OCI-LY3 (cell line): ENCODE measurements at regions not wholly inside any gene's neighbourhood (a gene's known extent, or its start where the extent isn't known, plus 50 kb on each side); places are given as distances from the start of the nearest gene placed in this dataset.

Experiments used
- H2AFZ ChIP-seq: fragments of 200-600, 300-600 bp; shearing (Covaris generic); 2 replicates; pipeline ENCODE4 v1.6.0; 2014; ENCODE audit warnings: antibody characterized with exemption, low read depth, low read length
- H3K27ac ChIP-seq: fragments of 200-600, 300-600 bp; sonication (generic); 2 replicates; pipeline ENCODE4 v1.5.1; 2014; ENCODE audit warnings: mild to moderate bottlenecking, low read length, moderate library complexity, mixed read lengths
- H3K27me3 ChIP-seq: fragments of 200-600, 300-600 bp; sonication (generic); 2 replicates; pipeline ENCODE4 v1.6.1; 2014; ENCODE audit warnings: low read depth, low read length, mixed read lengths
- H3K36me3 ChIP-seq: fragments of 200-600, 300-600 bp; sonication (generic); replicated peaks from 2 replicates; pipeline ENCODE3; 2014; ENCODE audit warnings: low read depth, low read length, mixed read lengths
- H3K4me1 ChIP-seq: fragments of 300-600, 200-600 bp; sonication (generic); 2 replicates; pipeline ENCODE4 v1.6.1; 2014; ENCODE audit warnings: low read length, mixed read lengths
- H3K4me2 ChIP-seq: fragments of 200-600, 300-600 bp; sonication (generic); 2 replicates; pipeline ENCODE4 v1.6.1; 2014; ENCODE audit warnings: low read length, mixed read lengths
- H3K4me3 ChIP-seq: fragments of 300-600, 200-600 bp; sonication (generic); 2 replicates; pipeline ENCODE4 v1.5.1; 2014; ENCODE audit warnings: antibody characterized with exemption, mild to moderate bottlenecking, low read length, moderate library complexity
- H3K79me2 ChIP-seq: fragments of 300-600, 200-600 bp; shearing (Covaris generic); 2 replicates; pipeline ENCODE4 v1.6.1; 2014; ENCODE audit warnings: mild to moderate bottlenecking, low read length, mixed read lengths
- H3K9ac ChIP-seq: fragments of 300-600, 200-600 bp; shearing (Covaris generic); 2 replicates; pipeline ENCODE4 v1.6.0; 2014; ENCODE audit warnings: mild to moderate bottlenecking, low read length, moderate library complexity
- H3K9me3 ChIP-seq: fragments of 200-600, 300-600 bp; shearing (Covaris generic); 2 replicates; pipeline ENCODE4 v1.6.1; 2014; ENCODE audit warnings: low read length, mixed read lengths; ENCODE audit not compliant: insufficient read depth
- H4K20me1 ChIP-seq: fragments of 200-600, 300-600 bp; sonication (generic); 2 replicates; pipeline ENCODE4 v1.6.1; 2016; ENCODE audit warnings: low read length, mixed read lengths; ENCODE audit not compliant: insufficient read depth
- EZH2phosphoT487 ChIP-seq: fragments of 200-600 bp; shearing (Covaris generic); IDR thresholded peaks from 2 replicates; pipeline ENCODE4 v1.6.1; 2018; ENCODE audit warnings: antibody characterized with exemption, mixed run types, low read depth
- TF ChIP-seq, protein P1 (sequence below): fragments of 200-600, 300-600 bp; sonication (generic); IDR thresholded peaks from 2 replicates; pipeline ENCODE4 v1.5.1; 2014; ENCODE audit warnings: antibody characterized with exemption, low read length, low read depth

DNA sequence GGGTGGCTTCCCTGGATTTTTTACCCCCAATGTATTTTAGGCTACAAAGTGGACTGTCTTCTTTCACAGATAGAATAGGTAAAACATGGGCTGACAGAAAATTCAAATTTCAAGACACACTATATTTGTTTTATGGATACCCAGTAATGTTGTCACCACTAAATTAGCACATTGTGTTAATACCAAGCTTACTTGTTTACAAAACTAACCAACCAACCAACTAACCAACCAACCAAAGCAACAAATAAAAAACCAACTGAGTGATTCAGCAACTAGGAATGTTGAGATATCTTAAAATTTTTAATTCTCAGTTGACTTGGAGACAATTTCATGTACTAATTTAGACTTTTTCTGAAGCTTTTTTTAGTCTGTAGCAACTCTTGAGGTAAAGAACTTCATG lies 69.3 kb upstream of the CTSC start:
- no peak overlapping the region for H3K27ac ChIP-seq
- H3K4me2 ChIP-seq, result no peak overlapping the region
- H3K27me3 ChIP-seq, result no peaks in the 10 kb centered on the region
- no peak for TF ChIP-seq EZH2phosphoT487
- TF ChIP-seq, protein P1, sequence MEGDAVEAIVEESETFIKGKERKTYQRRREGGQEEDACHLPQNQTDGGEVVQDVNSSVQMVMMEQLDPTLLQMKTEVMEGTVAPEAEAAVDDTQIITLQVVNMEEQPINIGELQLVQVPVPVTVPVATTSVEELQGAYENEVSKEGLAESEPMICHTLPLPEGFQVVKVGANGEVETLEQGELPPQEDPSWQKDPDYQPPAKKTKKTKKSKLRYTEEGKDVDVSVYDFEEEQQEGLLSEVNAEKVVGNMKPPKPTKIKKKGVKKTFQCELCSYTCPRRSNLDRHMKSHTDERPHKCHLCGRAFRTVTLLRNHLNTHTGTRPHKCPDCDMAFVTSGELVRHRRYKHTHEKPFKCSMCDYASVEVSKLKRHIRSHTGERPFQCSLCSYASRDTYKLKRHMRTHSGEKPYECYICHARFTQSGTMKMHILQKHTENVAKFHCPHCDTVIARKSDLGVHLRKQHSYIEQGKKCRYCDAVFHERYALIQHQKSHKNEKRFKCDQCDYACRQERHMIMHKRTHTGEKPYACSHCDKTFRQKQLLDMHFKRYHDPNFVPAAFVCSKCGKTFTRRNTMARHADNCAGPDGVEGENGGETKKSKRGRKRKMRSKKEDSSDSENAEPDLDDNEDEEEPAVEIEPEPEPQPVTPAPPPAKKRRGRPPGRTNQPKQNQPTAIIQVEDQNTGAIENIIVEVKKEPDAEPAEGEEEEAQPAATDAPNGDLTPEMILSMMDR, result no peak
- no peak overlapping the region for H3K9ac ChIP-seq
- H3K4me1 ChIP-seq, result 0 out of 2 replicates have a peak, but pooled peaks cover 3% of the 10 kb centered on the region
- H3K79me2 ChIP-seq, result no peaks in the 10 kb centered on the region
- no peak overlapping the region for H2AFZ ChIP-seq
- no peaks in the 10 kb centered on the region for H3K36me3 ChIP-seq
- no peaks in the 10 kb centered on the region for H4K20me1 ChIP-seq
- no peaks in the 10 kb centered on the region for H3K9me3 ChIP-seq
- H3K4me3 ChIP-seq, result no peak overlapping the region

DNA sequence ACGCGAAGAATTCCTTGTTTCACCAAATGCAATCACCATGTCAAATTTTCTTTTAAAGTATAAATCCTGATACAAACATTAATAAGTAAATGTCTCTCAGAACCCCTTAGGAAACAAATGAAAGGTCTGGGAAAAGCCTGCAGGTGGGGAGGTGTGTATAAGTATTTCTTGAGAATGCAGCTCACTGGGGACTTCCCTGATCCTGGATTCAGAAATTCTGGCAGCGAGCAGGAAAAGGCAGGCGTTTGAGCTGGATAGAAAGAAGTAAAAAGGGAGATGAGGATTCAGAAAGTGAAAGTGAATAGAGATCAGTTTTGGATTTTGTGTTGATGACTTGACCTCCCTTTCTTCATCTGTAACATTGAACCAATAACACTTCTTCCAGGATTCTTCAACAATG lies 68.3 kb upstream of the CTSC start:
- no peak overlapping the region for H2AFZ ChIP-seq
- TF ChIP-seq, protein P1, result no peak
- H3K4me2 ChIP-seq, result no peak overlapping the region
- no peak overlapping the region for H3K9ac ChIP-seq
- no peaks in the 10 kb centered on the region for H3K36me3 ChIP-seq
- no peak overlapping the region for H3K4me3 ChIP-seq
- H3K27me3 ChIP-seq, result no peaks in the 10 kb centered on the region
- no peaks in the 10 kb centered on the region for H4K20me1 ChIP-seq
- 0 out of 2 replicates have a peak, but pooled peaks cover 3% of the 10 kb centered on the region for H3K4me1 ChIP-seq
- H3K79me2 ChIP-seq, result no peaks in the 10 kb centered on the region
- H3K9me3 ChIP-seq, result no peaks in the 10 kb centered on the region
- H3K27ac ChIP-seq, result no peak overlapping the region

DNA sequence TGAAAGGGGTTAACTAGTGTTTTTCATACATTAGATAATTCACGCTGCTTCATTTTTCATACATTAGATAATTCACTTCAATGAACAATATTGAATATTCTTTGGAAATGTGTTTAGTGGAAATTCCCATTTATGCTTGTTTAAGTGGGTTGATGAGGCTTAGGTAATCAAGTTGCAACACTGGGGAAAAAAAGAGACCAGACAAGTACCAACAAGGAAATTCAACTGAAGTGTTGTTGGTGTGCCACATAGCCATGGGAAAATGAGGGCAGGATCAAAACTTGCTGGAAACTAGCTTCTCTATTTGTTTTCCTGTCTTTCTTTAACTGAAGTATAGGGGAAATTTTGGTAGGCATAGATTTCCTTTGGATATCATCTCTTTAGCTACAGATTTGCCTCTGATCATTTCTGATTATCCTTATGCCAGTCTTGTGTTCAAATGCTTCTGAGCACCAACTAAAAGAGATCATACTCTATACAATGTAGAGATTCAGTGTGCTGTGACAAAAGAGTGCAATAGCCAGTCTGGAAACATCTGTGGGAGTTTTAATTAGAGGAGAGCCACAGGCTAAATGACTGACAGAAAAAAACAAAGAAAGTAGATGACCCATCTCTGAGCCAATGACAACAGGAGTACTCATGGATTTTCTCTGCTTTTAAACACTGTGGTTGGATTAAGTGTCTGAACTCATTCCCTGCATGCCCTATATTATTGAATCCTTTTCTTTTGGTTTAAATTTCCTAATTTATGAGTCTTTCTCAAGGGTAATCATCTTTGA lies 67.6 kb upstream of the CTSC start:
- H3K4me2 ChIP-seq, result no peak overlapping the region

DNA sequence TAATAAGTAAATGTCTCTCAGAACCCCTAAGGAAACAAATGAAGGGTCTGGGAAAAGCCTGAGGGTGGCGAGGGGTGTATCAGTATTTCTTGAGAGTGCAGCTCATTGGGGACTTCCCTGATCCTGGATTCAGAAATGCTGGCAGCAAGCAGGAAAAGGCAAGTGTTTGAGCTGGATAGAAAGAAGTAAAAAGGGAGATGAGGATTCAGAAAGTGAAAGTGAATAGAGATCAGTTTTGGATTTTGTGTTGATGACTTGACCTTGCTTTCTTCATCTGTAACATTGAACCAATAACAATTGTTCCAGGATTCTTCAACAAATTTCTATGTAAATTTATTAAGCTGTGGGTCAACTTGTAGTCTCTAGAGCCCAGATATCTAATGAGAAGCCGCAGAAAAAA lies 66.9 kb upstream of the CTSC start:
- Histone ChIP-seq H3K27me3 (no peaks in the 10 kb centered on the region), H4K20me1 (no peaks in the 10 kb centered on the region), H3K4me2 (peak overlapping the region; percentile 25), H3K9me3 (no peaks in the 10 kb centered on the region), H3K36me3 (no peaks in the 10 kb centered on the region), H3K79me2 (no peaks in the 10 kb centered on the region), H3K27ac (no peak overlapping the region), H3K4me3 (no peak overlapping the region), H2AFZ (no peak overlapping the region), H3K4me1 (0 out of 2 replicates have a peak, but pooled peaks cover 3% of the 10 kb centered on the region), H3K9ac (no peak overlapping the region)
- TF ChIP-seq, protein P1, result no peak
- TF ChIP-seq EZH2phosphoT487, result no peak

More for the DNA sequence above, 67.6 kb upstream of the CTSC start:
- Histone ChIP-seq H3K79me2 (no peaks in the 10 kb centered on the region), H3K9ac (no peak overlapping the region), H2AFZ (no peak overlapping the region), H3K9me3 (no peaks in the 10 kb centered on the region), H4K20me1 (no peaks in the 10 kb centered on the region), H3K4me3 (no peak overlapping the region), H3K27ac (no peak overlapping the region), H3K4me1 (0 out of 2 replicates have a peak, but pooled peaks cover 3% of the 10 kb centered on the region), H3K27me3 (no peaks in the 10 kb centered on the region), H3K36me3 (no peaks in the 10 kb centered on the region)
- TF ChIP-seq, protein P1, result no peak
- no peak for TF ChIP-seq EZH2phosphoT487
